ENCODE measurements at regions not wholly inside any gene's neighbourhood (a gene's known extent, or its start where the extent isn't known, plus 50 kb on each side); places are given as distances from the start of the nearest gene placed in this dataset.
A peak's percentile ranks its signal among the peaks of the same experiment; 100 is the strongest.
"Not testable (repeated sequence)": the region's sequence is repeated elsewhere in the genome, so short reads cannot be mapped to it uniquely, and the experiment has no call there.

GRCh38 chrX:78822157-78822690, 74.7 kb downstream of the LPAR4 start:
- DNase-seq (ENCODE audit: low read depth, low spot score) = no peak

GRCh38 chrX:78831523-78831922, 84.0 kb downstream of the LPAR4 start:
- DNase-seq (ENCODE audit: low read depth, low spot score) = no peak

GRCh38 chrX:78838709-78839108, 91.2 kb downstream of the LPAR4 start:
- DNase-seq (ENCODE audit: low read depth, low spot score) = peak; percentile 18

- DNase-seq (ENCODE audit: low read depth, low spot score) = peak; percentile 22
Measured at GRCh38 chrX:78839711-78840110, 92.2 kb downstream of the LPAR4 start.

- not testable (repeated sequence) for DNase-seq (ENCODE audit: low read depth, low spot score)
Measured at GRCh38 chrX:78844218-78844617, 96.7 kb downstream of the LPAR4 start.

GRCh38 chrX:78881248-78881647, 63.9 kb upstream of the P2RY10 start:
- DNase-seq (ENCODE audit: low read depth, low spot score) = not testable (repeated sequence)

GRCh38 chrX:78886550-78886949, 58.6 kb upstream of the P2RY10 start:
- DNase-seq (ENCODE audit: low read depth, low spot score) = no peak
